GM23338 (cell line): ENCODE measurements at regions not wholly inside any gene's neighbourhood (a gene's known extent, or its start where the extent isn't known, plus 50 kb on each side); places are given as distances from the start of the nearest gene placed in this dataset.
A peak's percentile ranks its signal among the peaks of the same experiment; 100 is the strongest.

Experiments used
- ATAC-seq: fragments of 200-7000 bp; cut with Tn5 transposase; 3 replicates; pipeline ENCODE4 v1.9.1; 2020
- DNase-seq: peaks from one replicate; pipeline ENCODE4 v3.0.0-alpha.2; 2015; ENCODE audit warnings: low spot score
- H2AFZ ChIP-seq: fragments of 200-600 bp; sonication (generic); 2 replicates; pipeline ENCODE4 v1.8.0; 2016; ENCODE audit warnings: antibody characterized with exemption, mild to moderate bottlenecking, moderate library complexity
- H3F3A ChIP-seq: fragments of 200-600 bp; sonication (generic); replicated peaks from 2 replicates; pipeline ENCODE4 v1.8.0; 2017; ENCODE audit warnings: antibody characterized with exemption, mixed run types, low read depth
- H3K27ac ChIP-seq: fragments of 200-600 bp; sonication (generic); 2 replicates; pipeline ENCODE4 v1.6.1; 2016; ENCODE audit warnings: low read depth
- H3K27me3 ChIP-seq: fragments of 200-600 bp; sonication (generic); 2 replicates; pipeline ENCODE4 v1.8.0; 2016; ENCODE audit warnings: mild to moderate bottlenecking, mixed run types, moderate library complexity; ENCODE audit not compliant: insufficient read depth
- H3K36me3 ChIP-seq: fragments of 200-600 bp; sonication (generic); 2 replicates; pipeline ENCODE4 v1.8.0; 2016; ENCODE audit warnings: mild to moderate bottlenecking; ENCODE audit not compliant: insufficient read depth
- H3K4me1 ChIP-seq: fragments of 200-600 bp; sonication (generic); 2 replicates; pipeline ENCODE4 v1.8.0; 2016; ENCODE audit warnings: mild to moderate bottlenecking, moderate library complexity; ENCODE audit not compliant: insufficient read depth
- H3K4me2 ChIP-seq: fragments of 200-600 bp; sonication (generic); 2 replicates; pipeline ENCODE4 v1.7.1; 2017; ENCODE audit warnings: mixed run types
- H3K4me3 ChIP-seq: fragments of 200-600 bp; sonication (generic); 2 replicates; pipeline ENCODE4 v1.6.1; 2016; ENCODE audit warnings: mixed run types
- H3K79me2 ChIP-seq: fragments of 200-600 bp; sonication (generic); replicated peaks from 2 replicates; pipeline ENCODE4 v1.8.0; 2017; ENCODE audit warnings: mild to moderate bottlenecking; ENCODE audit not compliant: insufficient read depth
- H3K9me2 ChIP-seq: fragments of 200-600 bp; sonication (generic); 2 replicates; pipeline ENCODE4 v1.8.0; 2017; ENCODE audit not compliant: insufficient read depth
- H4K20me1 ChIP-seq: fragments of 200-600 bp; sonication (generic); replicated peaks from 2 replicates; pipeline ENCODE4 v1.8.0; 2017; ENCODE audit warnings: mild to moderate bottlenecking; ENCODE audit not compliant: insufficient read depth
- H3K27ac Mint-ChIP-seq: 2 replicates; pipeline ENCODE4 v1.8.0; 2020; ENCODE audit warnings: inconsistent platforms, mild to moderate bottlenecking, moderate library complexity, mixed read lengths
- H3K27me3 Mint-ChIP-seq: 3 replicates; pipeline ENCODE4 v1.8.0; 2022; ENCODE audit warnings: low read depth, mild to moderate bottlenecking, moderate library complexity, mixed read lengths, inconsistent platforms; ENCODE audit not compliant: insufficient read depth, poor library complexity
- H3K36me3 Mint-ChIP-seq: 3 replicates; pipeline ENCODE4 v1.8.0; 2021; ENCODE audit warnings: low read depth, mild to moderate bottlenecking, inconsistent platforms, moderate library complexity, mixed read lengths
- H3K4me1 Mint-ChIP-seq: 3 replicates; pipeline ENCODE4 v1.8.0; 2020; ENCODE audit warnings: mild to moderate bottlenecking, inconsistent platforms, mixed read lengths
- H3K4me3 Mint-ChIP-seq: 3 replicates; pipeline ENCODE4 v1.8.0; 2021; ENCODE audit warnings: moderate library complexity, mild to moderate bottlenecking, inconsistent platforms, mixed read lengths
- H3K9me3 Mint-ChIP-seq: 3 replicates; pipeline ENCODE4 v1.8.0; 2020; ENCODE audit warnings: moderate library complexity, mild to moderate bottlenecking, inconsistent platforms, mixed read lengths
- CREB1 ChIP-seq: fragments of 250-450 bp; sonication (Bioruptor Pico); IDR thresholded peaks from 2 replicates; pipeline ENCODE4 v1.5.0; 2020; ENCODE audit warnings: low read depth, mild to moderate bottlenecking, moderate library complexity
- CTCF ChIP-seq, 2 experiments: fragments of 200-600 bp in 1 of 2; sonication (generic) in 1 of 2; conservative IDR thresholded peaks; 2 replicates each; pipeline versions ENCODE4 v1.5.1 to v1.6.1; 2016 to 2017; ENCODE audit warnings: antibody characterized with exemption in 2 of 2, low read depth in 2 of 2, mild to moderate bottlenecking in 2 of 2, moderate library complexity in 1 of 2
- EZH2phosphoT487 ChIP-seq: fragments of 200-600 bp; sonication (generic); IDR thresholded peaks from one replicate; pipeline ENCODE4 v1.8.1; 2018; ENCODE audit warnings: antibody characterized with exemption; ENCODE audit not compliant: unreplicated experiment
- JUNB ChIP-seq: IDR thresholded peaks from one replicate; pipeline ENCODE4 v1.6.1; 2016; ENCODE audit warnings: antibody characterized with exemption; ENCODE audit not compliant: unreplicated experiment
- NANOG ChIP-seq: IDR thresholded peaks from 2 replicates; pipeline ENCODE4 v1.6.1; 2016; ENCODE audit warnings: antibody characterized with exemption, borderline replicate concordance
- POLR2AphosphoS5 ChIP-seq: IDR thresholded peaks from 2 replicates; pipeline ENCODE4 v1.6.1; 2016; ENCODE audit warnings: antibody characterized with exemption, low read depth
- REST ChIP-seq: IDR thresholded peaks from one replicate; pipeline ENCODE4 v1.6.1; 2018; ENCODE audit warnings: antibody characterized with exemption; ENCODE audit not compliant: unreplicated experiment
- STAT1 ChIP-seq: IDR thresholded peaks from one replicate; pipeline ENCODE4 v1.6.1; 2016; ENCODE audit warnings: antibody characterized with exemption; ENCODE audit not compliant: unreplicated experiment
- ZNF114 ChIP-seq: fragments of 250-450 bp; sonication (Bioruptor Pico); IDR thresholded peaks from 2 replicates; pipeline ENCODE4 v1.5.0; 2020; ENCODE audit warnings: mild to moderate bottlenecking, moderate library complexity

- Mint-ChIP-seq H3K9me3 (no peaks in the 10 kb centered on the region; the same call in 2 of the 3 replicates), H3K4me1 (peaks cover 25% of the 10 kb centered on the region), H3K27ac (no peak overlapping the region), H3K36me3 (no peaks in the 10 kb centered on the region), H3K27me3 (peaks cover 6% of the 10 kb centered on the region), H3K4me3 (no peak overlapping the region)
- Histone ChIP-seq H3K27me3 (no peaks in the 10 kb centered on the region), H3F3A (no peaks in the 10 kb centered on the region), H2AFZ (peak overlapping the region; percentile 92), H3K9me2 (no peaks in the 10 kb centered on the region), H3K4me1 (peaks cover 10% of the 10 kb centered on the region; the same call in 1 of the 2 replicates), H3K27ac (no peak overlapping the region), H3K79me2 (no peaks in the 10 kb centered on the region), H4K20me1 (no peaks in the 10 kb centered on the region), H3K4me3 (no peak overlapping the region), H3K36me3 (no peaks in the 10 kb centered on the region), H3K4me2 (no peak overlapping the region)
- ATAC-seq (no peak), DNase-seq (no peak)
- TF ChIP-seq REST: no peak
- no peak for TF ChIP-seq JUNB
- TF ChIP-seq POLR2AphosphoS5: no peak
- no peak for TF ChIP-seq NANOG
- TF ChIP-seq CTCF (conservative IDR thresholded peaks at IDR 0.05; ENCODE audit: low read depth in 2 of 2): no peak
- TF ChIP-seq EZH2phosphoT487: no peak
Measured at GRCh38 chr18:61950371-61950770, 57.6 kb upstream of the RNF152 start.

GRCh38 chr18:61949946-61950345 lies 57.1 kb upstream of the RNF152 start:
- no peaks in the 10 kb centered on the region; the same call in 2 of the 3 replicates for H3K9me3 Mint-ChIP-seq
- Histone ChIP-seq H3F3A (no peaks in the 10 kb centered on the region), H2AFZ (peak overlapping the region; percentile 92), H3K27ac (no peak overlapping the region), H4K20me1 (no peaks in the 10 kb centered on the region), H3K9me2 (no peaks in the 10 kb centered on the region), H3K4me2 (no peak overlapping the region), H3K4me1 (peaks cover 10% of the 10 kb centered on the region; the same call in 1 of the 2 replicates), H3K36me3 (no peaks in the 10 kb centered on the region), H3K4me3 (no peak overlapping the region), H3K27me3 (no peaks in the 10 kb centered on the region), H3K79me2 (no peaks in the 10 kb centered on the region)
- no peak overlapping the region for H3K27ac Mint-ChIP-seq
- H3K4me1 Mint-ChIP-seq: peaks cover 25% of the 10 kb centered on the region
- DNase-seq (no peak), ATAC-seq (no peak)
- no peaks in the 10 kb centered on the region for H3K36me3 Mint-ChIP-seq
- H3K4me3 Mint-ChIP-seq: no peak overlapping the region
- H3K27me3 Mint-ChIP-seq: peaks cover 6% of the 10 kb centered on the region
- TF ChIP-seq ZNF114 (CRISPR knock-in tag) (no peak), CREB1 (CRISPR knock-in tag) (no peak), CTCF (conservative IDR thresholded peaks at IDR 0.05; ENCODE audit: low read depth in 2 of 2) (no peak), NANOG (no peak), EZH2phosphoT487 (no peak), STAT1 (no peak), JUNB (no peak)
